ENCODE measurements at regions not wholly inside any gene's neighbourhood (a gene's known extent, or its start where the extent isn't known, plus 50 kb on each side); places are given as distances from the start of the nearest gene placed in this dataset.

DNA sequence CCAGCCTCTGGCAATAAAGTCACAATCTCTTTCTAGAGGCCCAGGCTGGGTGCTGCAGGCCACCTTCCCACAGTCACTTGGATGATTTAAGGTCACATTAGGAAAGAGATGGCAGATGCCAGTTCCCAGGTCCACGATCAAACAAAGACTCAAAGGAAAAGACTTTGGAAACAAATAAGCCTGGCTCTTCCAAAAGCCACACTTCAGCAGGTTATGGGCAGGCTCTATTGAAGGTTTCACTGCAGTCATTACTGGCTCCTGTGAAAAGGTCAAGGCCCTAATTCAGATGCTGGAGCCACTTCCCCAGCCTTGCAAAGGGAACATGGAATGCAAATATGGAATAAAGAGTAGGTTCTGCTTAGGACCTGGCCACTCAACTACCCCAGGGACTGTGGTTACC lies 104.0 kb upstream of the ZNF32 start:
- Histone ChIP-seq H4K20me1 (ENCODE audit: insufficient read depth, low read length) (no peaks in the 10 kb centered on the region), H3F3A (ENCODE audit: insufficient read depth, low read length) (no peaks in the 10 kb centered on the region), H3K9me3 (replicated peaks; ENCODE audit: insufficient read depth, low read length) (no peaks in the 10 kb centered on the region; the same call in 1 of the 2 replicates), H2AFZ (ENCODE audit: low read length) (no peak overlapping the region), H3K9me2 (replicated peaks; ENCODE audit: insufficient read depth, low read length) (no peaks in the 10 kb centered on the region), H3K4me2 (ENCODE audit: low read depth, low read length) (no peak overlapping the region), H3K27me3 (replicated peaks; ENCODE audit: insufficient read depth, low read length) (no peaks in the 10 kb centered on the region), H3K36me3 (replicated peaks; ENCODE audit: insufficient read depth, low read length) (no peaks in the 10 kb centered on the region), H3K4me1 (ENCODE audit: low read length) (no peaks in the 10 kb centered on the region), H3K4me3 (ENCODE audit: low read length) (no peak overlapping the region), H3K9ac (ENCODE audit: low read length) (no peak overlapping the region), H3K27ac (ENCODE audit: low read length) (no peak overlapping the region), H3K79me2 (ENCODE audit: low read length) (no peaks in the 10 kb centered on the region)
- no peak for DNase-seq
- no peak for TF ChIP-seq EZH2phosphoT487 (IDR thresholded peaks at IDR 0.05; ENCODE audit: low read length)
- TF ChIP-seq, protein P1, sequence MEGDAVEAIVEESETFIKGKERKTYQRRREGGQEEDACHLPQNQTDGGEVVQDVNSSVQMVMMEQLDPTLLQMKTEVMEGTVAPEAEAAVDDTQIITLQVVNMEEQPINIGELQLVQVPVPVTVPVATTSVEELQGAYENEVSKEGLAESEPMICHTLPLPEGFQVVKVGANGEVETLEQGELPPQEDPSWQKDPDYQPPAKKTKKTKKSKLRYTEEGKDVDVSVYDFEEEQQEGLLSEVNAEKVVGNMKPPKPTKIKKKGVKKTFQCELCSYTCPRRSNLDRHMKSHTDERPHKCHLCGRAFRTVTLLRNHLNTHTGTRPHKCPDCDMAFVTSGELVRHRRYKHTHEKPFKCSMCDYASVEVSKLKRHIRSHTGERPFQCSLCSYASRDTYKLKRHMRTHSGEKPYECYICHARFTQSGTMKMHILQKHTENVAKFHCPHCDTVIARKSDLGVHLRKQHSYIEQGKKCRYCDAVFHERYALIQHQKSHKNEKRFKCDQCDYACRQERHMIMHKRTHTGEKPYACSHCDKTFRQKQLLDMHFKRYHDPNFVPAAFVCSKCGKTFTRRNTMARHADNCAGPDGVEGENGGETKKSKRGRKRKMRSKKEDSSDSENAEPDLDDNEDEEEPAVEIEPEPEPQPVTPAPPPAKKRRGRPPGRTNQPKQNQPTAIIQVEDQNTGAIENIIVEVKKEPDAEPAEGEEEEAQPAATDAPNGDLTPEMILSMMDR (IDR thresholded peaks at IDR 0.05; ENCODE audit: low read length) = no peak
- no peak for TF ChIP-seq EZH2 (optimal IDR thresholded peaks at IDR 0.05; ENCODE audit: low read depth, low read length)

DNA sequence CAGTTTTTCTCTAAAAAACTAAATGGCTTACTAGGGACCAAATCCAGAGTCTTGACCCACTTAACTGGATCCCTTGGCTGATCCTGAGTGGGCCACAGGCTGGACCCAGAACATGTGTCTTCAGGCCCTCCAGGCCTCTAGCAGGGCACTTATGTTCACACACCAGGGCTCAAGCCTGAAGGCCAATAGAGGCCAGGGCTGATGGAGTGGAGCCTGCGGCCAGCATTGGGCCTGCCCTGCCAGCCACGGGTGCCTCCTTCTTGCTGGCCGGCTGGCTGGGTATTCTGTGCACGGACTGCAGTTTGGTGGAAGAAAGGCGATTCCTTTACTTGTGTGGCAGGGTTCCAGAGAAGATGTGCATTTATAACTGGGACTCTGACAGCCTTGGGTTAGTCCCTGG lies 103.0 kb upstream of the ZNF32 start:
- Histone ChIP-seq H3K36me3 (replicated peaks; ENCODE audit: insufficient read depth, low read length) (no peaks in the 10 kb centered on the region), H3K4me1 (ENCODE audit: low read length) (no peaks in the 10 kb centered on the region), H3K27ac (ENCODE audit: low read length) (no peak overlapping the region), H3K27me3 (replicated peaks; ENCODE audit: insufficient read depth, low read length) (no peaks in the 10 kb centered on the region), H3K79me2 (ENCODE audit: low read length) (no peaks in the 10 kb centered on the region), H4K20me1 (ENCODE audit: insufficient read depth, low read length) (no peaks in the 10 kb centered on the region), H3K9me3 (replicated peaks; ENCODE audit: insufficient read depth, low read length) (no peaks in the 10 kb centered on the region), H2AFZ (ENCODE audit: low read length) (no peak overlapping the region), H3K4me2 (ENCODE audit: low read depth, low read length) (no peak overlapping the region), H3K4me3 (ENCODE audit: low read length) (no peak overlapping the region), H3K9ac (ENCODE audit: low read length) (no peak overlapping the region), H3K9me2 (replicated peaks; ENCODE audit: insufficient read depth, low read length) (no peaks in the 10 kb centered on the region), H3F3A (ENCODE audit: insufficient read depth, low read length) (no peaks in the 10 kb centered on the region)
- TF ChIP-seq EZH2phosphoT487 (IDR thresholded peaks at IDR 0.05; ENCODE audit: low read length) (no peak), EZH2 (optimal IDR thresholded peaks at IDR 0.05; ENCODE audit: low read depth, low read length) (no peak)
- TF ChIP-seq, protein P1 (IDR thresholded peaks at IDR 0.05; ENCODE audit: low read length) = no peak
- DNase-seq = no peak

DNA sequence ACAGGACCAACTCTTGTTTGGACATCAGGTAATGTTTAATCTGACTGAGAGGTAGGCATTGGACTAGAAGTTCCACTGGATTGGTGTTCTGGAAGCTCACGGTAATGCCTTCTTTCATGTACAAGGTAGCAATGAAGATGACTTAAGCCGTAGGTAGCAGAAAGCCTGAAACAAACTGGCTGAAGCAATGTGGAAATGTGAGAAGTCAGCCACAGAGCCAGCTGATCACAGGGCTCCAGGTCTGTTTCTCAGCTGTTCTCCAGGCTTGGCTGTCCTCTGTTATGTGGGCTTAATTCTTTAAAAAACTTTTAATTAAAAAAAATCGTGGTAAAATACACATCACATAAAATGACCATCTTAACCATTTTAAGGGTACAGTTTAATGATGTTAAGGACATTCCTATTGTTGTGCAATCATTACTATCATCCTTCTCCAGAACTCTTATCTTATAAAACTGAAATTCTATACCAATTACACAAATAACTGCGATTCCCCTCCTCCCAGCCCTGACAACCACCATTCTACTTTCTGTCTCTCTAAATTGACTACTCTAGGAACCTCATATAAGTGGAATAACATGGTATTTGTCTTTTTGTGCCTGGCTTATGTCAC lies 101.4 kb upstream of the ZNF32 start:
- Histone ChIP-seq H4K20me1 (ENCODE audit: insufficient read depth, low read length) (no peaks in the 10 kb centered on the region), H3K9me3 (replicated peaks; ENCODE audit: insufficient read depth, low read length) (no peaks in the 10 kb centered on the region), H3K4me2 (ENCODE audit: low read depth, low read length) (no peak overlapping the region), H3K4me1 (ENCODE audit: low read length) (no peaks in the 10 kb centered on the region), H3K9me2 (replicated peaks; ENCODE audit: insufficient read depth, low read length) (no peaks in the 10 kb centered on the region), H3K4me3 (ENCODE audit: low read length) (no peak overlapping the region), H3F3A (ENCODE audit: insufficient read depth, low read length) (no peaks in the 10 kb centered on the region), H3K27ac (ENCODE audit: low read length) (no peak overlapping the region), H3K36me3 (replicated peaks; ENCODE audit: insufficient read depth, low read length) (no peaks in the 10 kb centered on the region), H3K27me3 (replicated peaks; ENCODE audit: insufficient read depth, low read length) (no peaks in the 10 kb centered on the region), H3K9ac (ENCODE audit: low read length) (no peak overlapping the region), H2AFZ (ENCODE audit: low read length) (no peak overlapping the region), H3K79me2 (ENCODE audit: low read length) (no peaks in the 10 kb centered on the region)
- TF ChIP-seq, protein P1 (IDR thresholded peaks at IDR 0.05; ENCODE audit: low read length) = no peak
- TF ChIP-seq EZH2 (optimal IDR thresholded peaks at IDR 0.05; ENCODE audit: low read depth, low read length) (no peak), EZH2phosphoT487 (IDR thresholded peaks at IDR 0.05; ENCODE audit: low read length) (no peak)
- DNase-seq = no peak
